ENCODE measurements at regions not wholly inside any gene's neighbourhood (a gene's known extent, or its start where the extent isn't known, plus 50 kb on each side); places are given as distances from the start of the nearest gene placed in this dataset.

- DNase-seq (ENCODE audit: low spot score) (peak; percentile 76), ATAC-seq (ENCODE audit: low read depth) (peak; percentile 71)
- no peaks in the 10 kb centered on the region for H3K36me3 ChIP-seq (ENCODE audit: low read depth)
- TF ChIP-seq CTCF (IDR thresholded peaks at IDR 0.05; ENCODE audit: poor library complexity, severe bottlenecking), result no peak
- H3K27me3 ChIP-seq (ENCODE audit: insufficient read depth, poor library complexity, severe bottlenecking), result no peaks in the 10 kb centered on the region
- peaks cover 47% of the 10 kb centered on the region for H3K4me1 ChIP-seq (ENCODE audit: insufficient read depth, poor library complexity, severe bottlenecking)
- peak overlapping the region; percentile 60 for H3K27ac ChIP-seq (ENCODE audit: poor library complexity, severe bottlenecking)
- no peak overlapping the region for H3K4me3 ChIP-seq (ENCODE audit: severe bottlenecking)
- no peaks in the 10 kb centered on the region for H3K9me3 ChIP-seq (ENCODE audit: severe bottlenecking)
Observed at GRCh38 chr21:38913120-38913892, 107.6 kb downstream of the ETS2 start.

- H3K27ac ChIP-seq (ENCODE audit: poor library complexity, severe bottlenecking), result peak overlapping the region; percentile 60
- no peak overlapping the region for H3K4me3 ChIP-seq (ENCODE audit: severe bottlenecking)
- H3K27me3 ChIP-seq (ENCODE audit: insufficient read depth, poor library complexity, severe bottlenecking), result no peaks in the 10 kb centered on the region
- no peaks in the 10 kb centered on the region for H3K36me3 ChIP-seq (ENCODE audit: low read depth)
- H3K9me3 ChIP-seq (ENCODE audit: severe bottlenecking), result no peaks in the 10 kb centered on the region
- ATAC-seq (ENCODE audit: low read depth) (no peak), DNase-seq (ENCODE audit: low spot score) (no peak)
- TF ChIP-seq CTCF (IDR thresholded peaks at IDR 0.05; ENCODE audit: poor library complexity, severe bottlenecking), result no peak
- H3K4me1 ChIP-seq (ENCODE audit: insufficient read depth, poor library complexity, severe bottlenecking), result peaks cover 50% of the 10 kb centered on the region
Observed at GRCh38 chr21:38912789-38913119, 107.0 kb downstream of the ETS2 start.

- Histone ChIP-seq H3K9me3 (ENCODE audit: severe bottlenecking) (no peaks in the 10 kb centered on the region), H3K27me3 (ENCODE audit: insufficient read depth, poor library complexity, severe bottlenecking) (no peaks in the 10 kb centered on the region), H3K27ac (ENCODE audit: poor library complexity, severe bottlenecking) (peak overlapping the region; percentile 60), H3K36me3 (ENCODE audit: low read depth) (no peaks in the 10 kb centered on the region), H3K4me1 (ENCODE audit: insufficient read depth, poor library complexity, severe bottlenecking) (peaks cover 54% of the 10 kb centered on the region), H3K4me3 (ENCODE audit: severe bottlenecking) (no peak overlapping the region)
- TF ChIP-seq CTCF (IDR thresholded peaks at IDR 0.05; ENCODE audit: poor library complexity, severe bottlenecking), result no peak
- DNase-seq (ENCODE audit: low spot score) (no peak), ATAC-seq (ENCODE audit: low read depth) (no peak)
Observed at GRCh38 chr21:38912102-38912629, 106.4 kb downstream of the ETS2 start.

- H3K4me3 ChIP-seq (ENCODE audit: severe bottlenecking), result no peak overlapping the region
- DNase-seq (ENCODE audit: low spot score) (no peak), ATAC-seq (ENCODE audit: low read depth) (no peak)
- no peaks in the 10 kb centered on the region for H3K27me3 ChIP-seq (ENCODE audit: insufficient read depth, poor library complexity, severe bottlenecking)
- TF ChIP-seq CTCF (IDR thresholded peaks at IDR 0.05; ENCODE audit: poor library complexity, severe bottlenecking), result no peak
- H3K36me3 ChIP-seq (ENCODE audit: low read depth), result no peaks in the 10 kb centered on the region
- H3K4me1 ChIP-seq (ENCODE audit: insufficient read depth, poor library complexity, severe bottlenecking), result peaks cover 55% of the 10 kb centered on the region
- H3K27ac ChIP-seq (ENCODE audit: poor library complexity, severe bottlenecking), result peak overlapping the region; percentile 60
- no peaks in the 10 kb centered on the region for H3K9me3 ChIP-seq (ENCODE audit: severe bottlenecking)
Observed at GRCh38 chr21:38911484-38912101, 105.9 kb downstream of the ETS2 start.
